OCI-LY7 (cell line): ENCODE measurements at regions not wholly inside any gene's neighbourhood (a gene's known extent, or its start where the extent isn't known, plus 50 kb on each side); places are given as distances from the start of the nearest gene placed in this dataset.

Experiments
- EZH2phosphoT487 ChIP-seq: fragments of 200-600 bp; sonication (generic); IDR thresholded peaks from 2 replicates; pipeline ENCODE4 v1.6.1; 2018; ENCODE audit warnings: low read depth, borderline replicate concordance, mild to moderate bottlenecking, mixed run types, antibody characterized with exemption, low read length, moderate library complexity, mixed read lengths
- TF ChIP-seq, protein P1 (sequence below): fragments of 200-600 bp; sonication (generic); conservative IDR thresholded peaks from 2 replicates; pipeline ENCODE4 v1.5.1; 2014; ENCODE audit warnings: mild to moderate bottlenecking, antibody characterized with exemption, low read length, moderate library complexity, mixed read lengths

DNA sequence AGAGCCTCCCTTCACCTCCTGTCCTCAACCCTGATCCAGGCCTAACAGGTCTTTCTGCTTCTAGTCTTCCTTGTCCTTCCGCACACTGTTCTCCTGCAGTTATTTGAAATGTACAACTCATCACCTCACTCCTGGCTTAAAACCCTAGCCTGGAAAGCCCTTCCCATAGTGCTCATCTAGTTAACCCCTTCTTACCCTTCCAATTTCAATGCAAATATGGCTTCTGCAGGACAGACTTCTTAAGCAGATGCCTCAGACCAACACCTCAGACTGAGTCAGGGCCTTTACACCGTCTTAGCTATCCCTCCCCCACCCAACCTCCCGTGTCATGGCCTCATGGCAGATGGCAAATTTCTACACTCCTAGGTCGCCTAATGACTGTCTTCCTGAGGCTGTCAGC is 130.4 kb downstream of the BCOR start:
- no peak for TF ChIP-seq EZH2phosphoT487
- TF ChIP-seq, protein P1, sequence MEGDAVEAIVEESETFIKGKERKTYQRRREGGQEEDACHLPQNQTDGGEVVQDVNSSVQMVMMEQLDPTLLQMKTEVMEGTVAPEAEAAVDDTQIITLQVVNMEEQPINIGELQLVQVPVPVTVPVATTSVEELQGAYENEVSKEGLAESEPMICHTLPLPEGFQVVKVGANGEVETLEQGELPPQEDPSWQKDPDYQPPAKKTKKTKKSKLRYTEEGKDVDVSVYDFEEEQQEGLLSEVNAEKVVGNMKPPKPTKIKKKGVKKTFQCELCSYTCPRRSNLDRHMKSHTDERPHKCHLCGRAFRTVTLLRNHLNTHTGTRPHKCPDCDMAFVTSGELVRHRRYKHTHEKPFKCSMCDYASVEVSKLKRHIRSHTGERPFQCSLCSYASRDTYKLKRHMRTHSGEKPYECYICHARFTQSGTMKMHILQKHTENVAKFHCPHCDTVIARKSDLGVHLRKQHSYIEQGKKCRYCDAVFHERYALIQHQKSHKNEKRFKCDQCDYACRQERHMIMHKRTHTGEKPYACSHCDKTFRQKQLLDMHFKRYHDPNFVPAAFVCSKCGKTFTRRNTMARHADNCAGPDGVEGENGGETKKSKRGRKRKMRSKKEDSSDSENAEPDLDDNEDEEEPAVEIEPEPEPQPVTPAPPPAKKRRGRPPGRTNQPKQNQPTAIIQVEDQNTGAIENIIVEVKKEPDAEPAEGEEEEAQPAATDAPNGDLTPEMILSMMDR = no peak
